ENCODE measurements at regions not wholly inside any gene's neighbourhood (a gene's known extent, or its start where the extent isn't known, plus 50 kb on each side); places are given as distances from the start of the nearest gene placed in this dataset.

- DNase-seq (ENCODE audit: low spot score), result no peak
- no peaks in the 10 kb centered on the region for H3K36me3 ChIP-seq (replicated peaks in 1 of 2; ENCODE audit: control insufficient read depth in 1 of 2, insufficient read depth in 2 of 2, low read length in 2 of 2)
- ChIA-PET CTCF (ENCODE audit: low intra/inter-chr PET ratio, low total read pairs) (no interaction called here), POLR2A (no interaction called here)
- ATAC-seq, result no peak
- no peak for TF ChIP-seq KAT7 (CRISPR knock-in tag; IDR thresholded peaks at IDR 0.05; ENCODE audit: borderline replicate concordance)
- no peak for TF ChIP-seq NAIF1 (CRISPR knock-in tag; IDR thresholded peaks at IDR 0.05; ENCODE audit: borderline replicate concordance)
- no peak for TF ChIP-seq MED1 (CRISPR knock-in tag; IDR thresholded peaks at IDR 0.05)
- TF ChIP-seq ETS1 (CRISPR knock-in tag; IDR thresholded peaks at IDR 0.05), result no peak
- no peak for TF ChIP-seq DNMT1 (CRISPR knock-in tag; IDR thresholded peaks at IDR 0.05)
- TF ChIP-seq SMARCE1 (IDR thresholded peaks at IDR 0.05; ENCODE audit: borderline replicate concordance), result no peak
- TF ChIP-seq DRAP1 (CRISPR knock-in tag; IDR thresholded peaks at IDR 0.05), result no peak
- TF ChIP-seq, protein P1, sequence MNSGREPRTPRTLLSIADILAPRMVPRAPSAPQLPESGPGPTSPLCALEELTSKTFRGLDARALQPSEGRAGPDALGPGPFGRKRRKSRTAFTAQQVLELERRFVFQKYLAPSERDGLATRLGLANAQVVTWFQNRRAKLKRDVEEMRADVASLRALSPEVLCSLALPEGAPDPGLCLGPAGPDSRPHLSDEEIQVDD (CRISPR knock-in tag; IDR thresholded peaks at IDR 0.05; ENCODE audit: borderline replicate concordance), result no peak
- TF ChIP-seq ZFP82 (CRISPR knock-in tag; IDR thresholded peaks at IDR 0.05; ENCODE audit: borderline replicate concordance), result no peak
- no peak for TF ChIP-seq HMG20A (CRISPR knock-in tag; IDR thresholded peaks at IDR 0.05; ENCODE audit: borderline replicate concordance)
- no peak for TF ChIP-seq TOPORS (CRISPR knock-in tag; IDR thresholded peaks at IDR 0.05)
- no peak for TF ChIP-seq ISX (CRISPR knock-in tag; conservative IDR thresholded peaks at IDR 0.05)
- TF ChIP-seq, protein P2, sequence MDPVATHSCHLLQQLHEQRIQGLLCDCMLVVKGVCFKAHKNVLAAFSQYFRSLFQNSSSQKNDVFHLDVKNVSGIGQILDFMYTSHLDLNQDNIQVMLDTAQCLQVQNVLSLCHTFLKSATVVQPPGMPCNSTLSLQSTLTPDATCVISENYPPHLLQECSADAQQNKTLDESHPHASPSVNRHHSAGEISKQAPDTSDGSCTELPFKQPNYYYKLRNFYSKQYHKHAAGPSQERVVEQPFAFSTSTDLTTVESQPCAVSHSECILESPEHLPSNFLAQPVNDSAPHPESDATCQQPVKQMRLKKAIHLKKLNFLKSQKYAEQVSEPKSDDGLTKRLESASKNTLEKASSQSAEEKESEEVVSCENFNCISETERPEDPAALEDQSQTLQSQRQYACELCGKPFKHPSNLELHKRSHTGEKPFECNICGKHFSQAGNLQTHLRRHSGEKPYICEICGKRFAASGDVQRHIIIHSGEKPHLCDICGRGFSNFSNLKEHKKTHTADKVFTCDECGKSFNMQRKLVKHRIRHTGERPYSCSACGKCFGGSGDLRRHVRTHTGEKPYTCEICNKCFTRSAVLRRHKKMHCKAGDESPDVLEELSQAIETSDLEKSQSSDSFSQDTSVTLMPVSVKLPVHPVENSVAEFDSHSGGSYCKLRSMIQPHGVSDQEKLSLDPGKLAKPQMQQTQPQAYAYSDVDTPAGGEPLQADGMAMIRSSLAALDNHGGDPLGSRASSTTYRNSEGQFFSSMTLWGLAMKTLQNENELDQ (CRISPR knock-in tag; IDR thresholded peaks at IDR 0.05; ENCODE audit: borderline replicate concordance), result no peak
- no peak for TF ChIP-seq MTA3 (CRISPR knock-in tag; IDR thresholded peaks at IDR 0.05)
- TF ChIP-seq ZNF530 (CRISPR knock-in tag; IDR thresholded peaks at IDR 0.05; ENCODE audit: low read depth), result no peak
- no peak for TF ChIP-seq DMTF1 (CRISPR knock-in tag; IDR thresholded peaks at IDR 0.05)
- TF ChIP-seq ZNF337 (CRISPR knock-in tag; IDR thresholded peaks at IDR 0.05; ENCODE audit: borderline replicate concordance, low read depth), result no peak
- TF ChIP-seq HHEX (CRISPR knock-in tag; IDR thresholded peaks at IDR 0.05), result no peak
- TF ChIP-seq SIN3A (IDR thresholded peaks at IDR 0.05; ENCODE audit: borderline replicate concordance, low read depth, low read length), result no peak
- TF ChIP-seq, protein P3, sequence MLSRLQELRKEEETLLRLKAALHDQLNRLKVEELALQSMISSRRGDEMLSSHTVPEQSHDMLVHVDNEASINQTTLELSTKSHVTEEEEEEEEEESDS (CRISPR knock-in tag; IDR thresholded peaks at IDR 0.05; ENCODE audit: borderline replicate concordance), result no peak
- no peaks in the 10 kb centered on the region for H3K79me2 ChIP-seq (ENCODE audit: insufficient read depth, low read length)
- H3K27me3 ChIP-seq (ENCODE audit: control insufficient read depth in 1 of 2, insufficient read depth in 2 of 2, low read length in 2 of 2), result no peaks in the 10 kb centered on the region
- intact Hi-C loops (cut with micrococcal nuclease; ENCODE audit: unreplicated experiment), result no loop called here
- no peak overlapping the region for H2AFZ ChIP-seq (ENCODE audit: low read length)
- H3K4me2 ChIP-seq (ENCODE audit: low read depth, low read length), result no peak overlapping the region
- H3K9me3 ChIP-seq (ENCODE audit: low read length), result peaks cover 67% of the 10 kb centered on the region
- in situ Hi-C loops (cut with HindIII; ENCODE audit: extremely low pct_ligation_motif_present, low pct_unique_long_range_greater_than_20kb), result no loop called here
- no peaks in the 10 kb centered on the region for H3K4me1 ChIP-seq (ENCODE audit: insufficient read depth, low read length)
- no peak overlapping the region for H3K4me3 ChIP-seq (replicated peaks in 1 of 3; ENCODE audit: insufficient read depth in 1 of 3, low read depth in 2 of 3, low read length in 3 of 3)
- FAIRE-seq, result no peak
- H3K27ac ChIP-seq (ENCODE audit: extremely low read length, insufficient read depth, low read length), result no peak overlapping the region
- H3K9ac ChIP-seq (ENCODE audit: insufficient read depth, low read depth, low read length), result no peak overlapping the region
- no peaks in the 10 kb centered on the region for H4K20me1 ChIP-seq (ENCODE audit: insufficient read depth, low read length)
- no TSS peak for BruUV-seq (replicated peaks)
Observed at GRCh38 chr11:37142591-37142990, 544.6 kb upstream of the RAG2 start.

Measured in HepG2 (cell line).